Breast epithelium (tissue), 4 donors: ENCODE measurements at regions not wholly inside any gene's neighbourhood (a gene's known extent, or its start where the extent isn't known, plus 50 kb on each side); places are given as distances from the start of the nearest gene placed in this dataset.

Experiments
- DNase-seq, 2 donors: peaks; one replicate each; pipeline ENCODE4 v3.0.0-alpha.2; 2019; ENCODE audit warnings: low spot score in 2 of 2
- H3K27ac ChIP-seq, 2 donors: fragments of 200-600 bp; sonication (generic) in 1 of 2; one replicate each; pipeline ENCODE4 v1.5.1; 2016 to 2019; ENCODE audit warnings: mild to moderate bottlenecking in 1 of 2
- H3K27me3 ChIP-seq, 2 donors: fragments of 200-600 bp; sonication (generic) in 1 of 2; one replicate each; pipeline versions ENCODE4 v1.5.1 to v1.6.0; 2017 to 2019; ENCODE audit warnings: control low read depth in 1 of 2, mild to moderate bottlenecking in 1 of 2
- H3K36me3 ChIP-seq: fragments of 200-600 bp; one replicate; pipeline ENCODE4 v1.5.1; 2019
- H3K4me1 ChIP-seq, 2 donors: fragments of 200-600 bp; sonication (generic); one replicate each; pipeline ENCODE4 v1.5.1; 2016 to 2019; ENCODE audit warnings: control low read depth in 1 of 2
- H3K4me3 ChIP-seq, 3 donors: fragments of 200-600 bp; sonication (generic); 1 replicate in 2 of 3; 2 replicates in 1 of 3; pipeline ENCODE4 v1.5.1; 2016 to 2019; ENCODE audit warnings: mild to moderate bottlenecking in 3 of 3, moderate library complexity in 2 of 3
- H3K9me3 ChIP-seq, 2 donors: fragments of 200-600 bp; sonication (generic) in 1 of 2; one replicate each; pipeline ENCODE4 v1.5.1; 2016 to 2019; ENCODE audit warnings: control low read depth in 1 of 2
- CTCF ChIP-seq, 3 donors: fragments of 450-650 bp; IDR thresholded peaks; one replicate each; pipeline ENCODE4 v1.5.1; 2016 to 2017; ENCODE audit warnings: antibody characterized with exemption in 3 of 3, mild to moderate bottlenecking in 3 of 3, moderate library complexity in 3 of 3
- POLR2A ChIP-seq: fragments of 450-650 bp; IDR thresholded peaks from one replicate; pipeline ENCODE4 v1.6.1; 2016; ENCODE audit warnings: antibody characterized with exemption, mild to moderate bottlenecking, moderate library complexity
- POLR2AphosphoS5 ChIP-seq, 3 donors: sonication (generic); formaldehyde crosslinking; IDR thresholded peaks; one replicate each; pipeline ENCODE4 v1.6.1; 2017; ENCODE audit warnings: antibody characterized with exemption in 3 of 3
- intact Hi-C: fragments of 100-400 bp; cut with DNase I; formaldehyde crosslinking; loops from one replicate; pipeline ENCODE4 v1.15.1; 2023; ENCODE audit warnings: low total_unique reads

- DNase-seq: no peak
- Histone ChIP-seq H3K9me3 (no peaks in the 10 kb centered on the region), H3K4me3 (no peak overlapping the region), H3K27me3 (no peaks in the 10 kb centered on the region), H3K27ac (no peak overlapping the region), H3K36me3 (no peaks in the 10 kb centered on the region), H3K4me1 (no peaks in the 10 kb centered on the region)
- intact Hi-C loops: loop anchor here (5.0 kb wide), 1 partner anchor 384 kb away; no protein-coding TSS in a partner anchor
- TF ChIP-seq POLR2A (no peak), POLR2AphosphoS5 (IDR thresholded peaks at IDR 0.05) (no peak), CTCF (IDR thresholded peaks at IDR 0.05) (no peak)
Observed at GRCh38 chr15:61571026-61571425, 341.9 kb upstream of the RORA start.

- H3K4me3 ChIP-seq: no peak overlapping the region
- no peaks in the 10 kb centered on the region for H3K9me3 ChIP-seq
- no peaks in the 10 kb centered on the region for H3K27me3 ChIP-seq
- TF ChIP-seq POLR2A: no peak
- no peak for TF ChIP-seq POLR2AphosphoS5 (IDR thresholded peaks at IDR 0.05)
- TF ChIP-seq CTCF (IDR thresholded peaks at IDR 0.05): no peak
- H3K36me3 ChIP-seq: no peaks in the 10 kb centered on the region
- no peak overlapping the region for H3K27ac ChIP-seq
- intact Hi-C loops: no loop called here
- DNase-seq: no peak
- no peaks in the 10 kb centered on the region for H3K4me1 ChIP-seq
Observed at GRCh38 chr15:61564785-61565184, 335.7 kb upstream of the RORA start.

- intact Hi-C loops: no loop called here
- H3K4me3 ChIP-seq: peak overlapping the region in 1 of 3 donors; percentile 28
- H3K27me3 ChIP-seq: no peaks in the 10 kb centered on the region
- peak in 1 of 2 donors; percentile 21 for DNase-seq
- peak overlapping the region; percentile 82 to 94 for H3K27ac ChIP-seq
- H3K9me3 ChIP-seq: no peaks in the 10 kb centered on the region
- TF ChIP-seq POLR2AphosphoS5 (IDR thresholded peaks at IDR 0.05): peak in 2 of 3 donors; percentile 45 to 83
- no peak for TF ChIP-seq CTCF (IDR thresholded peaks at IDR 0.05)
- TF ChIP-seq POLR2A: no peak
- no peaks in the 10 kb centered on the region for H3K36me3 ChIP-seq
- H3K4me1 ChIP-seq: peaks cover 0 to 5% of the 10 kb centered on the region in 2 donors
Observed at GRCh38 chr15:61558172-61559136, 329.4 kb upstream of the RORA start.

GRCh38 chr15:61556037-61556648, 327.0 kb upstream of the RORA start:
- DNase-seq: no peak
- Histone ChIP-seq H3K4me1 (peaks cover 0 to 5% of the 10 kb centered on the region in 2 donors), H3K9me3 (no peaks in the 10 kb centered on the region)

More at GRCh38 chr15:61556037-61556648, 327.0 kb upstream of the RORA start:
- no peaks in the 10 kb centered on the region for H3K27me3 ChIP-seq
- no peaks in the 10 kb centered on the region for H3K36me3 ChIP-seq
- H3K27ac ChIP-seq: no peak overlapping the region
- intact Hi-C loops: no loop called here
- no peak overlapping the region for H3K4me3 ChIP-seq
- TF ChIP-seq CTCF (IDR thresholded peaks at IDR 0.05) (no peak), POLR2A (no peak), POLR2AphosphoS5 (IDR thresholded peaks at IDR 0.05) (no peak)
